Amniotic epithelial cell (primary cell): ENCODE measurements at regions not wholly inside any gene's neighbourhood (a gene's known extent, or its start where the extent isn't known, plus 50 kb on each side); places are given as distances from the start of the nearest gene placed in this dataset.

Source experiments
- DNase-seq: peaks from one replicate; pipeline ENCODE4 v3.0.0-alpha.2; 2010; ENCODE audit warnings: low read depth

GRCh38 chr6:145233955-145234354, 501.4 kb downstream of the EPM2A start:
- peak; percentile 62 for DNase-seq

GRCh38 chr6:145235207-145235606, 500.1 kb downstream of the EPM2A start:
- DNase-seq, result no peak

GRCh38 chr6:145238787-145239186, 496.5 kb downstream of the EPM2A start:
- no peak for DNase-seq

- DNase-seq, result peak; percentile 69
These were observed 494.3 kb downstream of the EPM2A start for GRCh38 chr6:145241039-145241438.

- DNase-seq, result peak; percentile 74
These were observed 493.6 kb downstream of the EPM2A start for GRCh38 chr6:145241721-145242120.

GRCh38 chr6:145244349-145245100, 490.8 kb downstream of the EPM2A start:
- DNase-seq, result peak; percentile 11

- DNase-seq, result peak; percentile 17
These were observed 490.2 kb downstream of the EPM2A start for GRCh38 chr6:145245119-145245518.

GRCh38 chr6:145247692-145248419, 487.5 kb downstream of the EPM2A start:
- DNase-seq, result peak; percentile 99

- no peak for DNase-seq
These were observed 484.9 kb downstream of the EPM2A start for GRCh38 chr6:145250436-145250835.

- no peak for DNase-seq
These were observed 482.6 kb downstream of the EPM2A start for GRCh38 chr6:145252737-145253136.

GRCh38 chr6:145254649-145255401, 480.5 kb downstream of the EPM2A start:
- no peak for DNase-seq

- no peak for DNase-seq
These were observed 477.6 kb downstream of the EPM2A start for GRCh38 chr6:145257704-145258103.

- no peak for DNase-seq
These were observed 477.2 kb downstream of the EPM2A start for GRCh38 chr6:145258122-145258521.

- DNase-seq, result no peak
These were observed 474.7 kb downstream of the EPM2A start for GRCh38 chr6:145260484-145261175.

GRCh38 chr6:145261758-145262157, 473.6 kb downstream of the EPM2A start:
- DNase-seq, result no peak

- no peak for DNase-seq
These were observed 472.5 kb downstream of the EPM2A start for GRCh38 chr6:145262771-145263170.

- DNase-seq, result no peak
These were observed 471.5 kb downstream of the EPM2A start for GRCh38 chr6:145263778-145264211.

- no peak for DNase-seq
These were observed 468.8 kb downstream of the EPM2A start for GRCh38 chr6:145266432-145267075.

GRCh38 chr6:145267076-145267867, 468.0 kb downstream of the EPM2A start:
- DNase-seq, result no peak

GRCh38 chr6:145270464-145270863, 464.9 kb downstream of the EPM2A start:
- peak; percentile 36 for DNase-seq

- no peak for DNase-seq
These were observed 464.3 kb downstream of the EPM2A start for GRCh38 chr6:145271040-145271439.
